Activated effector memory CD4-positive, alpha-beta T cell treated with anti-CD3 and anti-CD28 coated beads, Interleukin-2, amount 50 U/mL, for 16 hours (primary cell): ENCODE measurements at regions not wholly inside any gene's neighbourhood (a gene's known extent, or its start where the extent isn't known, plus 50 kb on each side); places are given as distances from the start of the nearest gene placed in this dataset.

Experiments used
- DNase-seq: peaks from one replicate; pipeline ENCODE4 v3.0.0-alpha.2; 2020

GRCh38 chr11:71356280-71356876 lies 91.8 kb downstream of the DHCR7 start:
- DNase-seq = no peak

GRCh38 chr11:71355281-71355680 lies 92.9 kb downstream of the DHCR7 start:
- DNase-seq = no peak

GRCh38 chr11:71354394-71355105 lies 93.6 kb downstream of the DHCR7 start:
- no peak for DNase-seq

GRCh38 chr11:71352748-71353147 lies 95.4 kb downstream of the DHCR7 start:
- DNase-seq = no peak

GRCh38 chr11:71352226-71352625 lies 96.0 kb downstream of the DHCR7 start:
- DNase-seq = no peak

GRCh38 chr11:71349627-71350026 lies 97.2 kb upstream of the SHANK2 start:
- DNase-seq = no peak

GRCh38 chr11:71343828-71344400 lies 91.5 kb upstream of the SHANK2 start:
- no peak for DNase-seq

- no peak for DNase-seq
These were observed 90.8 kb upstream of the SHANK2 start for GRCh38 chr11:71342951-71343827.

- peak; percentile 10 for DNase-seq
These were observed 89.7 kb upstream of the SHANK2 start for GRCh38 chr11:71342116-71342515.

- peak; percentile 43 for DNase-seq
These were observed 89.2 kb upstream of the SHANK2 start for GRCh38 chr11:71341596-71341995.

GRCh38 chr11:71341173-71341572 lies 88.8 kb upstream of the SHANK2 start:
- no peak for DNase-seq

- DNase-seq = peak; percentile 50
These were observed 87.8 kb upstream of the SHANK2 start for GRCh38 chr11:71340086-71340606.

- DNase-seq = peak; percentile 21
These were observed 87.1 kb upstream of the SHANK2 start for GRCh38 chr11:71339396-71339881.

- peak; percentile 10 for DNase-seq
These were observed 86.5 kb upstream of the SHANK2 start for GRCh38 chr11:71338801-71339395.

- DNase-seq = peak; percentile 27
These were observed 84.8 kb upstream of the SHANK2 start for GRCh38 chr11:71336996-71337754.

- DNase-seq = peak; percentile 13
These were observed 84.0 kb upstream of the SHANK2 start for GRCh38 chr11:71336176-71336995.

- DNase-seq = no peak
These were observed 83.0 kb upstream of the SHANK2 start for GRCh38 chr11:71335371-71335770.

- DNase-seq = peak; percentile 48
These were observed 81.8 kb upstream of the SHANK2 start for GRCh38 chr11:71334191-71334590.

- peak; percentile 25 for DNase-seq
These were observed 81.1 kb upstream of the SHANK2 start for GRCh38 chr11:71333473-71333872.

GRCh38 chr11:71332447-71332846 lies 80.1 kb upstream of the SHANK2 start:
- DNase-seq = no peak

GRCh38 chr11:71332046-71332445 lies 79.7 kb upstream of the SHANK2 start:
- DNase-seq = peak; percentile 54
